H9 (cell line): ENCODE measurements at regions not wholly inside any gene's neighbourhood (a gene's known extent, or its start where the extent isn't known, plus 50 kb on each side); places are given as distances from the start of the nearest gene placed in this dataset.

ENCODE experiments used
- DNase-seq: peaks from one replicate; pipeline ENCODE4 v3.0.0-alpha.2; 2017
- H2AFZ ChIP-seq: one replicate; pipeline ENCODE4 v1.6.1; 2013; ENCODE audit warnings: mild to moderate bottlenecking, low read length, control low read depth, moderate library complexity
- H2AK5ac ChIP-seq: 2 replicates; pipeline ENCODE4 v1.6.1; 2013; ENCODE audit warnings: low read length, control low read depth, mixed read lengths; ENCODE audit not compliant: insufficient read length
- H2BK120ac ChIP-seq: one replicate; pipeline ENCODE4 v1.6.1; 2013; ENCODE audit warnings: low read depth, mild to moderate bottlenecking, low read length, control low read depth, inconsistent platforms; ENCODE audit not compliant: poor library complexity, severe bottlenecking
- H2BK12ac ChIP-seq: 2 replicates; pipeline ENCODE4 v1.6.1; 2013; ENCODE audit warnings: low read length, control low read depth, mixed read lengths, low read depth; ENCODE audit not compliant: insufficient read length
- H2BK15ac ChIP-seq: 2 replicates; pipeline ENCODE4 v1.6.1; 2013; ENCODE audit warnings: low read depth, low read length, control low read depth
- H2BK20ac ChIP-seq: one replicate; pipeline ENCODE4 v1.6.1; 2013; ENCODE audit warnings: low read depth, mild to moderate bottlenecking, low read length, control low read depth, inconsistent platforms; ENCODE audit not compliant: poor library complexity, severe bottlenecking
- H2BK5ac ChIP-seq: 2 replicates; pipeline ENCODE4 v1.6.1; 2013; ENCODE audit warnings: low read length, control low read depth, mixed read lengths; ENCODE audit not compliant: insufficient read length
- H3K14ac ChIP-seq: 2 replicates; pipeline ENCODE4 v1.6.1; 2013; ENCODE audit warnings: low read length, control low read depth; ENCODE audit not compliant: insufficient read depth
- H3K18ac ChIP-seq: 2 replicates; pipeline ENCODE4 v1.6.1; 2013; ENCODE audit warnings: low read depth, mild to moderate bottlenecking, mixed read lengths, low read length, control low read depth; ENCODE audit not compliant: insufficient read length
- H3K23ac ChIP-seq: 2 replicates; pipeline ENCODE4 v1.6.1; 2013; ENCODE audit warnings: low read length, control low read depth, mixed read lengths, low read depth; ENCODE audit not compliant: insufficient read length
- H3K23me2 ChIP-seq: 2 replicates; pipeline ENCODE4 v1.6.1; 2013; ENCODE audit warnings: low read depth, mild to moderate bottlenecking, mixed read lengths, low read length, control low read depth; ENCODE audit not compliant: insufficient read length, poor library complexity, severe bottlenecking
- H3K27ac ChIP-seq: 2 replicates; pipeline ENCODE4 v1.5.1; 2013; ENCODE audit warnings: low read length, control low read depth, mixed read lengths, low read depth; ENCODE audit not compliant: insufficient read length
- H3K27me3 ChIP-seq: 2 replicates; pipeline ENCODE4 v1.6.1; 2013; ENCODE audit warnings: low read length, control low read depth, inconsistent platforms; ENCODE audit not compliant: insufficient read depth
- H3K4ac ChIP-seq: 2 replicates; pipeline ENCODE4 v1.6.1; 2013; ENCODE audit warnings: low read depth, mild to moderate bottlenecking, control low read depth, inconsistent platforms, low read length, moderate library complexity
- H3K4me1 ChIP-seq: 2 replicates; pipeline ENCODE4 v1.6.1; 2013; ENCODE audit warnings: low read length, control low read depth, inconsistent platforms; ENCODE audit not compliant: insufficient read depth
- H3K4me2 ChIP-seq: 2 replicates; pipeline ENCODE4 v1.6.1; 2013; ENCODE audit warnings: low read length, control low read depth, mixed read lengths; ENCODE audit not compliant: insufficient read length, insufficient read depth
- H3K56ac ChIP-seq: 2 replicates; pipeline ENCODE4 v1.6.1; 2013; ENCODE audit warnings: low read depth, mild to moderate bottlenecking, mixed read lengths, low read length, control low read depth; ENCODE audit not compliant: insufficient read length
- H3K79me1 ChIP-seq: 2 replicates; pipeline ENCODE4 v1.6.1; 2013; ENCODE audit warnings: low read depth, mild to moderate bottlenecking, moderate library complexity, low read length, control low read depth, inconsistent platforms; ENCODE audit not compliant: insufficient read depth, poor library complexity, severe bottlenecking
- H3K79me2 ChIP-seq: 2 replicates; pipeline ENCODE4 v1.6.1; 2013; ENCODE audit warnings: low read length, control low read depth, inconsistent platforms; ENCODE audit not compliant: insufficient read depth
- H3K9ac ChIP-seq: 2 replicates; pipeline ENCODE4 v1.6.1; 2013; ENCODE audit warnings: low read length, control low read depth, mixed read lengths; ENCODE audit not compliant: insufficient read length; ENCODE audit errors: extremely low read depth
- H3K9me3 ChIP-seq: one replicate; pipeline ENCODE4 v1.6.1; 2013; ENCODE audit warnings: low read depth, low read length, inconsistent platforms; ENCODE audit not compliant: control insufficient read depth
- H3T11ph ChIP-seq: one replicate; pipeline ENCODE4 v1.6.1; 2013; ENCODE audit warnings: mild to moderate bottlenecking, low read length, control low read depth, inconsistent platforms
- H4K20me1 ChIP-seq: one replicate; pipeline ENCODE4 v1.6.1; 2013; ENCODE audit not compliant: control insufficient read depth, insufficient read length, insufficient read depth
- H4K5ac ChIP-seq: 2 replicates; pipeline ENCODE4 v1.6.1; 2013; ENCODE audit warnings: low read depth, mild to moderate bottlenecking, mixed read lengths, low read length, control low read depth; ENCODE audit not compliant: insufficient read length
- H4K8ac ChIP-seq: replicated peaks from 2 replicates; pipeline ENCODE4 v1.6.1; 2013; ENCODE audit warnings: low read length, control low read depth, mixed read lengths, low read depth; ENCODE audit not compliant: insufficient read length
- H4K91ac ChIP-seq: 2 replicates; pipeline ENCODE4 v1.6.1; 2013; ENCODE audit warnings: low read depth, mild to moderate bottlenecking, moderate library complexity, mixed read lengths, low read length, control low read depth; ENCODE audit not compliant: insufficient read length
- H3K27ac Mint-ChIP-seq, 3 experiments: 2 replicates in 2 of 3; 3 replicates in 1 of 3; pipeline ENCODE4 v1.8.0; 2020 to 2021; ENCODE audit warnings: mixed read lengths in 3 of 3, mild to moderate bottlenecking in 1 of 3, moderate library complexity in 1 of 3
- H3K27me3 Mint-ChIP-seq: 2 replicates; pipeline ENCODE4 v1.8.0; 2021; ENCODE audit warnings: low read depth, mild to moderate bottlenecking, moderate library complexity, mixed read lengths
- H3K36me3 Mint-ChIP-seq, 3 experiments: 2 replicates in 2 of 3; 3 replicates in 1 of 3; pipeline ENCODE4 v1.8.0; 2020 to 2021; ENCODE audit warnings: low read depth in 3 of 3, mixed read lengths in 3 of 3; ENCODE audit not compliant: insufficient read depth in 1 of 3
- H3K4me1 Mint-ChIP-seq, 2 experiments: 2 replicates each; pipeline ENCODE4 v1.8.0; 2020; ENCODE audit warnings: mixed read lengths in 2 of 2
- H3K4me3 Mint-ChIP-seq, 2 experiments: 2 replicates in 1 of 2; 3 replicates in 1 of 2; pipeline ENCODE4 v1.8.0; 2020 to 2021; ENCODE audit warnings: mild to moderate bottlenecking in 2 of 2, mixed read lengths in 2 of 2, moderate library complexity in 1 of 2
- H3K9me3 Mint-ChIP-seq, 2 experiments: 2 replicates in 1 of 2; 3 replicates in 1 of 2; pipeline ENCODE4 v1.8.0; 2020; ENCODE audit warnings: mild to moderate bottlenecking in 2 of 2, mixed read lengths in 2 of 2, moderate library complexity in 1 of 2
- CTCF ChIP-seq: fragments of 200-600 bp; sonication (generic); conservative IDR thresholded peaks from 3 replicates; pipeline ENCODE4 v1.8.0; 2021; ENCODE audit warnings: antibody characterized with exemption, mild to moderate bottlenecking
- WGBS: extraction: QIAGEN DNeasy Blood & Tissue Kit; methylation state at CpG from one replicate; pipeline ENCODE4 v1.1.7; 2013; ENCODE audit warnings: missing lambda C conversion rate, low lambda C conversion rate, mixed read lengths; ENCODE audit not compliant: insufficient read length; ENCODE audit errors: extremely low coverage; 5-methylcytosine and 5-hydroxymethylcytosine counted together

GRCh38 chr1:29478879-29479278 lies 242.6 kb downstream of the PTPRU start:
- TF ChIP-seq CTCF = no peak
- Mint-ChIP-seq H3K27me3 (peaks cover 18% of the 10 kb centered on the region), H3K4me3 (peak overlapping the region; percentile 60 to 69), H3K9me3 (no peaks in the 10 kb centered on the region), H3K27ac (no peak overlapping the region), H3K36me3 (no peaks in the 10 kb centered on the region), H3K4me1 (peaks cover 18 to 22% of the 10 kb centered on the region in 2 experiments)
- Histone ChIP-seq H2BK20ac (no peak overlapping the region), H3K23ac (no peak overlapping the region), H3K4me1 (no peaks in the 10 kb centered on the region), H3K27me3 (no peaks in the 10 kb centered on the region), H3K4me2 (peak overlapping the region; percentile 50), H3T11ph (no peak overlapping the region), H3K9me3 (no peaks in the 10 kb centered on the region), H2AK5ac (no peak overlapping the region), H2BK12ac (no peak overlapping the region), H3K56ac (no peak overlapping the region), H3K4ac (no peak overlapping the region), H4K5ac (no peak overlapping the region), H3K23me2 (peaks cover 7% of the 10 kb centered on the region), H3K27ac (no peak overlapping the region), H3K79me1 (no peaks in the 10 kb centered on the region), H3K18ac (no peak overlapping the region), H3K14ac (no peak overlapping the region), H4K91ac (no peak overlapping the region), H2BK120ac (no peak overlapping the region), H3K9ac (no peak overlapping the region), H2BK5ac (no peak overlapping the region), H4K20me1 (no peaks in the 10 kb centered on the region), H3K79me2 (no peaks in the 10 kb centered on the region), H2BK15ac (no peak overlapping the region), H4K8ac (no peak overlapping the region), H2AFZ (no peak overlapping the region)
- no peak for DNase-seq
- WGBS = no CpG with 5 or more reads among the region's 7 CpGs
